Lung (tissue), 11 donors: ENCODE measurements at regions not wholly inside any gene's neighbourhood (a gene's known extent, or its start where the extent isn't known, plus 50 kb on each side); places are given as distances from the start of the nearest gene placed in this dataset.

Source experiments
- ATAC-seq: fragments of 200-7000 bp; cut with Tn5 transposase; one replicate; pipeline ENCODE4 v1.9.1; 2020; ENCODE audit warnings: moderate number of reproducible peaks; ENCODE audit not compliant: insufficient read depth, low FRiP score
- DNase-seq, 3 donors: peaks; one replicate each; pipeline ENCODE4 v3.0.0-alpha.2; 2013 to 2017
- H3K27ac ChIP-seq, 2 donors: one replicate each; pipeline ENCODE4 v1.5.1; 2013; ENCODE audit warnings: mild to moderate bottlenecking in 2 of 2, moderate library complexity in 2 of 2, control low read depth in 1 of 2, inconsistent platforms in 1 of 2, low read depth in 1 of 2, low read length in 1 of 2
- H3K27me3 ChIP-seq, 3 donors: one replicate each; pipeline ENCODE4 v1.5.1; 2013; ENCODE audit warnings: low read length in 2 of 3; ENCODE audit not compliant: control insufficient read depth in 3 of 3, insufficient read depth in 3 of 3
- H3K36me3 ChIP-seq, 4 donors: one replicate each; pipeline ENCODE4 v1.5.1; 2013; ENCODE audit warnings: low read length in 4 of 4, mild to moderate bottlenecking in 1 of 4, moderate library complexity in 1 of 4; ENCODE audit not compliant: control insufficient read depth in 4 of 4, insufficient read depth in 4 of 4
- H3K4me1 ChIP-seq, 5 donors: one replicate each; pipeline ENCODE4 v1.5.1; 2013; ENCODE audit warnings: low read length in 5 of 5, mild to moderate bottlenecking in 2 of 5, moderate library complexity in 1 of 5; ENCODE audit not compliant: control insufficient read depth in 5 of 5, insufficient read depth in 5 of 5
- H3K4me3 ChIP-seq: one replicate; pipeline ENCODE4 v1.5.1; 2013; ENCODE audit warnings: mild to moderate bottlenecking, control low read depth, moderate library complexity
- H3K9ac ChIP-seq, 2 donors: one replicate each; pipeline ENCODE4 v1.5.1; 2013; ENCODE audit warnings: low read length in 2 of 2, control low read depth in 1 of 2; ENCODE audit not compliant: insufficient read depth in 1 of 2
- H3K9me3 ChIP-seq, 4 donors: one replicate each; pipeline ENCODE4 v1.5.1; 2013; ENCODE audit warnings: low read length in 3 of 4, mild to moderate bottlenecking in 1 of 4, moderate library complexity in 1 of 4; ENCODE audit not compliant: control insufficient read depth in 4 of 4, insufficient read depth in 3 of 4
- CTCF ChIP-seq: IDR thresholded peaks from 2 replicates; pipeline ENCODE4 v1.5.1; 2012; ENCODE audit warnings: mild to moderate bottlenecking; ENCODE audit errors: control extremely low read depth, extremely low read depth
- WGBS, 2 donors: extraction: QIAGEN DNeasy Blood & Tissue Kit; methylation state at CpG; one replicate each; pipeline ENCODE4 v1.1.7; 2013; 5-methylcytosine and 5-hydroxymethylcytosine counted together
- donor health status: control.
- donor health status: control.
- donor health status: Bipolar disorder and iron deficiency.
- donor health status: healthy.
- donor health status: DM: yes; HTN: yes; CAD: no.

GRCh38 chr10:28915989-28916588 is 238.8 kb downstream of the BAMBI start:
- no peaks in the 10 kb centered on the region for H3K27me3 ChIP-seq
- DNase-seq (no peak), ATAC-seq (no peak)
- H3K27ac ChIP-seq, result no peak overlapping the region
- peaks cover 0 to 1% (median 0%) of the 10 kb centered on the region in 4 donors for H3K9me3 ChIP-seq
- H3K4me1 ChIP-seq, result peaks cover 0 to 9% (median 0%) of the 10 kb centered on the region in 5 donors
- H3K9ac ChIP-seq, result no peak overlapping the region
- no peak overlapping the region for H3K4me3 ChIP-seq
- 80 to 89% methylated on average over 9 of the region's 9 CpGs for WGBS, 2 donors
- TF ChIP-seq CTCF, result no peak
- H3K36me3 ChIP-seq, result no peaks in the 10 kb centered on the region

GRCh38 chr10:28920091-28920490 is 242.8 kb downstream of the BAMBI start:
- no peaks in the 10 kb centered on the region for H3K36me3 ChIP-seq
- H3K4me3 ChIP-seq, result no peak overlapping the region
- H3K9me3 ChIP-seq, result no peaks in the 10 kb centered on the region
- no peak for ATAC-seq
- TF ChIP-seq CTCF, result no peak
- DNase-seq, result no peak
- no peaks in the 10 kb centered on the region for H3K4me1 ChIP-seq
- H3K9ac ChIP-seq, result no peak overlapping the region
- 88 to 97% methylated on average over 3 of the region's 3 CpGs for WGBS, 2 donors
- H3K27me3 ChIP-seq, result no peaks in the 10 kb centered on the region
- no peak overlapping the region for H3K27ac ChIP-seq

GRCh38 chr10:28922127-28922526 is 244.8 kb downstream of the BAMBI start:
- TF ChIP-seq CTCF, result no peak
- Histone ChIP-seq H3K36me3 (no peaks in the 10 kb centered on the region), H3K4me3 (no peak overlapping the region)

GRCh38 chr10:28922861-28923260 is 245.5 kb downstream of the BAMBI start:
- DNase-seq, result no peak
- TF ChIP-seq CTCF, result no peak
- WGBS, 2 donors, result 85 to 88% methylated on average over 2 of the region's 2 CpGs

More at GRCh38 chr10:28922127-28922526, 244.8 kb downstream of the BAMBI start:
- no peak for DNase-seq
- no peaks in the 10 kb centered on the region for H3K9me3 ChIP-seq
- no peaks in the 10 kb centered on the region for H3K27me3 ChIP-seq
- no peak for ATAC-seq
- no peak overlapping the region for H3K9ac ChIP-seq
- H3K27ac ChIP-seq, result no peak overlapping the region
- 92 to 94% methylated on average over 2 of the region's 2 CpGs for WGBS, 2 donors
- H3K4me1 ChIP-seq, result no peaks in the 10 kb centered on the region

More at GRCh38 chr10:28922861-28923260, 245.5 kb downstream of the BAMBI start:
- Histone ChIP-seq H3K4me1 (no peaks in the 10 kb centered on the region), H3K36me3 (no peaks in the 10 kb centered on the region), H3K9me3 (no peaks in the 10 kb centered on the region), H3K9ac (no peak overlapping the region), H3K4me3 (no peak overlapping the region), H3K27me3 (no peaks in the 10 kb centered on the region), H3K27ac (no peak overlapping the region)
- ATAC-seq, result no peak
